Panc1 (cell line): ENCODE measurements at regions not wholly inside any gene's neighbourhood (a gene's known extent, or its start where the extent isn't known, plus 50 kb on each side); places are given as distances from the start of the nearest gene placed in this dataset.

Experiments used
- CTCF ChIP-seq: fragments of 450-650 bp; IDR thresholded peaks from 2 replicates; pipeline ENCODE4 v1.5.1; 2017; ENCODE audit warnings: mild to moderate bottlenecking
- REST ChIP-seq, 2 experiments: IDR thresholded peaks; 2 replicates each; pipeline ENCODE4 v1.6.1; 2011 to 2012; ENCODE audit warnings: low read depth in 2 of 2, control low read depth in 1 of 2, low read length in 1 of 2, mild to moderate bottlenecking in 1 of 2, moderate library complexity in 1 of 2; ENCODE audit not compliant: insufficient read depth in 1 of 2

GRCh38 chr20:12054556-12054955, 136.9 kb downstream of the BTBD3 start:
- no peak for TF ChIP-seq CTCF
- TF ChIP-seq REST (IDR thresholded peaks at IDR 0.05; ENCODE audit: insufficient read depth in 1 of 2, low read depth in 2 of 2, low read length in 1 of 2), result no peak
